Psoas muscle (tissue), 7 donors: ENCODE measurements at regions not wholly inside any gene's neighbourhood (a gene's known extent, or its start where the extent isn't known, plus 50 kb on each side); places are given as distances from the start of the nearest gene placed in this dataset.

ENCODE experiments used
- ATAC-seq, 4 donors: fragments of 200-7000 bp; cut with Tn5 transposase; one replicate each; pipeline ENCODE4 v1.9.1; 2020; ENCODE audit warnings: moderate library complexity in 3 of 4, mild to moderate bottlenecking in 2 of 4
- DNase-seq, 2 donors: peaks; one replicate each; pipeline ENCODE4 v3.0.0-alpha.2; 2020
- H3K27ac ChIP-seq: fragments of 200-600 bp; one replicate; pipeline ENCODE4 v1.8.0; 2022
- H3K27me3 ChIP-seq, 3 donors: fragments of 200-600 bp in 1 of 3; one replicate each; pipeline versions ENCODE4 v1.6.1 to v1.8.0; 2013 to 2022; ENCODE audit warnings: low read length in 2 of 3, mild to moderate bottlenecking in 2 of 3, moderate library complexity in 1 of 3; ENCODE audit not compliant: insufficient read depth in 3 of 3
- H3K36me3 ChIP-seq, 2 donors: fragments of 200-600 bp in 1 of 2; one replicate each; pipeline versions ENCODE4 v1.6.1 to v1.8.0; 2013 to 2022; ENCODE audit warnings: low read depth in 1 of 2, mild to moderate bottlenecking in 1 of 2, moderate library complexity in 1 of 2; ENCODE audit not compliant: insufficient read depth in 1 of 2
- H3K4me1 ChIP-seq: fragments of 200-600 bp; one replicate; pipeline ENCODE4 v1.8.0; 2022
- H3K4me3 ChIP-seq: fragments of 200-600 bp; one replicate; pipeline ENCODE4 v1.8.0; 2022; ENCODE audit warnings: mild to moderate bottlenecking
- H3K9me3 ChIP-seq: fragments of 200-600 bp; one replicate; pipeline ENCODE4 v1.8.0; 2022
- CTCF ChIP-seq: fragments of 200-600 bp; IDR thresholded peaks from one replicate; pipeline ENCODE4 v1.8.0; 2022; ENCODE audit warnings: antibody characterized with exemption
- WGBS, 3 donors: extraction: QIAGEN DNeasy Blood & Tissue Kit; methylation state at CpG; one replicate each; pipeline versions ENCODE4 v1.1.6 to v1.1.7; 2013; 5-methylcytosine and 5-hydroxymethylcytosine counted together
- intact Hi-C, 2 donors: fragments of 100-400 bp; cut with DNase I; formaldehyde crosslinking; loops; one replicate each; pipeline versions ENCODE4 v1.11.0 to v1.14.2; 2022
- donor health status: healthy with polysubstance abuse.
- donor health status: DM: no; HTN: no; CAD: no; lungs with moderate emphysema.
- donor health status: Bipolar disorder and iron deficiency.
- donor health status: healthy.
- donor health status: DM: yes; HTN: yes; CAD: no.
- donor health status: DM: no; HTN: no; CAD: no.
- donor health status: DM: yes; HTN: yes; CAD: no.

DNA sequence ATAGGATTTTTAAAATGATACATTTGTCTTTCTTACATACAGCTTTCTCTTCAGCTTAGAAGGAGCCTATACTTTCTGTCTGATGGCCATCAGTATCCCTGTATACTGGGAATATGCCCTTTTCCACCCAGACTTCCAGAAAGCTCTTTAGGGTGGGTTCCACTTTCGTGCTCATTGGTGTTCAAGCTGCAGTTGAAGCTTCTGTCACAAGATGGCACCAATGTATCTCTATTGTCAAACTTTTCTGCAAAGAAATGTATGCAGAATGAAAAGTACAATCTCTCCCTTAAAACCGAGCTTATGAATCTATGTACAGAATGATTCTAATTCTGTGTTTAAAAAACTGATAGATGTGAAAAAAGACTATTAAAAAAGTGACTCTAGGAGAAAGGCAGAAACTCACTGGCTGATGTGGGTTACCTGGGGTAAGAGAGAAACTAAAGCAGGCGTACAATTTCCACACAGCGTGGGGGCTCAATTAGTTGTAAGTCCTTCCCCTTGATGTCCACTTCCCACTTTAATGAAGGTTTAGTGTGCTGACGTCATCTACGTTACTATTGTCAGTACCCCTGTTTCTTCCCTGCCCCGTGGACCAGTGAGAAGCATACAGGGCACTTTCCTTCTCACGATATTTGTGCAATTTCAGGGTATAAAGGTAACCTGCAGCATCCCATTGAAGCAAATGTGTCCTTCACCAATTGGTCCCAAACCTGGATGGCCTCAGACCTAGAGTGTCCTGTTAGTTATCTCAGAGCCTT, 57.3 kb upstream of the TCEAL2 start:
- H3K4me3 ChIP-seq: no peak overlapping the region
- no peaks in the 10 kb centered on the region for H3K9me3 ChIP-seq
- ATAC-seq (no peak), DNase-seq (no peak)
- H3K36me3 ChIP-seq: no peaks in the 10 kb centered on the region
- intact Hi-C loops: no loop called here
- TF ChIP-seq CTCF: peak; percentile 62
- H3K27me3 ChIP-seq: peaks cover 0 to 25% (median 0%) of the 10 kb centered on the region in 3 donors
- H3K27ac ChIP-seq: no peak overlapping the region
- WGBS, 3 donors: 46 to 54% (median 50%) methylated on average over 8 of the region's 8 CpGs
- no peaks in the 10 kb centered on the region for H3K4me1 ChIP-seq

GRCh38 chrX:102063445-102064074, 61.9 kb upstream of the TCEAL2 start:
- Histone ChIP-seq H3K27ac (no peak overlapping the region), H3K9me3 (no peaks in the 10 kb centered on the region), H3K27me3 (peaks cover 0 to 20% (median 0%) of the 10 kb centered on the region in 3 donors), H3K36me3 (no peaks in the 10 kb centered on the region), H3K4me3 (no peak overlapping the region), H3K4me1 (no peaks in the 10 kb centered on the region)
- 72 to 78% (median 74%) methylated on average over 2 of the region's 2 CpGs for WGBS, 3 donors
- no peak for ATAC-seq
- no peak for DNase-seq
- TF ChIP-seq CTCF: no peak
- intact Hi-C loops: no loop called here

DNA sequence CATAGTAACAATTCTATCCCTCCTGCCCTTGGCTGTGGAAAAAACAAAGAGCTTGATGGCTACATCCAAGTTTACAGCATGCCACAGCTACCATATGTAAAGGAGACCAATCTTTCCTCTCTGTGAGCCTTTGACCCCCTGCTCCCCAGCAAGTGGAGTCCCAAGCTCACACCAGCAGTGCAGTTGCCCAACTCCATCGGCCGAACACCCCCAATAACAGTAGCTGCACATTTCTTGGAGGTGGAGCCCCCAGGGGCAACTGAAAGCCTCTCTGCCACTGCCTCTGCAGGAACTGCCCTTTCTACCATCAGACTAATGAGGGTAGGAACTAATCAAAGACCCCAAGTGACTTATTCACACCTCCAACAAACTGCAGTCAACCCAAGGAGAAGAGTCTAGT, 81.0 kb upstream of the TCEAL2 start:
- intact Hi-C loops: no loop called here
- no peak overlapping the region for H3K27ac ChIP-seq
- WGBS, 3 donors: 47 to 79% (median 64%) methylated on average over 2 of the region's 2 CpGs
- no peaks in the 10 kb centered on the region for H3K4me1 ChIP-seq
- no peaks in the 10 kb centered on the region for H3K36me3 ChIP-seq
- peaks cover 0 to 3% (median 0%) of the 10 kb centered on the region in 3 donors for H3K27me3 ChIP-seq
- no peaks in the 10 kb centered on the region for H3K9me3 ChIP-seq
- ATAC-seq (no peak), DNase-seq (no peak)
- no peak for TF ChIP-seq CTCF
- H3K4me3 ChIP-seq: no peak overlapping the region

- Histone ChIP-seq H3K4me1 (no peaks in the 10 kb centered on the region), H3K4me3 (no peak overlapping the region), H3K9me3 (no peaks in the 10 kb centered on the region), H3K36me3 (no peaks in the 10 kb centered on the region), H3K27me3 (peaks cover 0 to 3% (median 0%) of the 10 kb centered on the region in 3 donors), H3K27ac (no peak overlapping the region)
- no peak for DNase-seq
- intact Hi-C loops: no loop called here
- no peak for ATAC-seq
- WGBS, 3 donors: 74 to 79% (median 77%) methylated on average over 3 of the region's 3 CpGs
- TF ChIP-seq CTCF: no peak
Observed at GRCh38 chrX:102043380-102043779, 82.1 kb upstream of the TCEAL2 start.
